Stimulated activated CD4-positive, alpha-beta T cell treated with anti-CD3 and anti-CD28 coated beads, Interleukin-4, amount 100 ng/mL, for 1 hour (primary cell): ENCODE measurements at regions not wholly inside any gene's neighbourhood (a gene's known extent, or its start where the extent isn't known, plus 50 kb on each side); places are given as distances from the start of the nearest gene placed in this dataset.

Experiments used
- DNase-seq: peaks from one replicate; pipeline ENCODE4 v3.0.0-alpha.2; 2020

DNA sequence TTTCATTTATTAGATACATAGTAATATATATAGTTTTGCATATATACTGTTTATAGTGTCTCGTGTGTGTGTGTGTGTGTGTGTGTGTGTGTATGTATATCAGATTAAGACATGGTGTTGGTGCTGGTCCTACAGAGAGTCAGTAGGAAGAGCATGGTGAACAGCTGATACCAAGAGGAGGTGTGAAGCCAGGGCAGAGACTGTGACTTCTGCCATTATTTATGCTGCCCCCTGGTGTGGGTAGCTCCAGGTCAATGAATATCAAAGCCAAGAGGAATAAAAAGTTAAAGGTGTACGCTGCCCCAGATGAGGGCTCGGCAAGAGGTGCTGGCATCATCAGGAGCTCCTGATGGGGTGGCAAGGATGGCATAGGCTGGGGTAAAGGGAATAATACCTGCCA, 299.5 kb upstream of the RASGRP1 start:
- no peak for DNase-seq

DNA sequence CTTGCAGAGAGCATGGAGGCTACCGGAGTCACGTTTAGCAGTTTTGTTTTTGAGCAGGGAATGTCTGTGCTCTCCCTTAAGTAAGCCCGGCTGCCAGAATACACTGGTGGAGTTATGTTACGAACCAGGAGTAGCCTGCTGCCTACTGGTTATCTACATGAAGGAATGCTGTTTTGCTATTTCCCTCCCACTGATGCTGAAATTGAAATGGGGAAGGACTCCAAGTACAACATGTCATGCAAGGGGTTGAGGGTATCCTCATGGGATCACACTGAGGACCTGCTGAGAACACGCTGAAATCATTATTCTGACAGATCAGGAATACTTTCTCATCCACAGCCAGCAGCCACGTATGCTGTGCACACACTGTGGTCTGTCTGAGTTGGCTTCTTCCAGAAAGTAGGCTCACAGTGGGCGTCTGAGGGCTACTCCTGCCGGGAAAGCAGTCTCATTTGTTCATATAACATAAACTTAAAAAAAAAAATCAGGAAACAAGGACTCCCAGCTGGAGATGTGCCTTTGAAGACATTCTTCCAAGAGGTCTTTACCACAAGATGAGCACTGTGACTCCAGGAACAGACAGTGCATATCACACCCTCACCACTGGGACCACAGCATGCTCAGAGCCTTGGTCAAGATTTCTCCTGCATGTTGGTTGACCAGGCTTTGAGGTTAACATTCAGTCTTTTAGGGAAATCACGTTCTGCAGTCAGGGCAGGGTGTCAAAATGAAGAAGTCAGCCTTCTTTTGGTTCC, 300.4 kb upstream of the RASGRP1 start:
- DNase-seq, result no peak

DNA sequence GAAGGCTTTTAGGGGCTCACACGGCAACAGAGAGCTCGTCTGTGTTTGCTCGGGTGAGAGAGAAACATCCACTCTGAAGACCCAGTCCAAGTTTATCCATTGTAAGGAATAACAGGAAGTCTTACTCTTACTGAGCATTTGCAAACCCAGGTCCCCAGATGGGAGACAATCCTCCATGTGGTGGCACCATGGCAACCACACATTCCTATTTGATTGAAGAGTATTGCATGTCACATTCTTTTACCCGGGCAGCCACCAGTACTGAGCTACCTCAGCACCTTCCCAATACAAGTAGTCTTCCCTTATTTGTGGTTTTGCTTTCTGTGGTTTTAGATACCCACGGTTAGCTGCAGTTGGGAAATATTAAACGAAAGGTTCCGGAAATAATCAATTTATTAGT, 302.9 kb upstream of the RASGRP1 start:
- no peak for DNase-seq

DNA sequence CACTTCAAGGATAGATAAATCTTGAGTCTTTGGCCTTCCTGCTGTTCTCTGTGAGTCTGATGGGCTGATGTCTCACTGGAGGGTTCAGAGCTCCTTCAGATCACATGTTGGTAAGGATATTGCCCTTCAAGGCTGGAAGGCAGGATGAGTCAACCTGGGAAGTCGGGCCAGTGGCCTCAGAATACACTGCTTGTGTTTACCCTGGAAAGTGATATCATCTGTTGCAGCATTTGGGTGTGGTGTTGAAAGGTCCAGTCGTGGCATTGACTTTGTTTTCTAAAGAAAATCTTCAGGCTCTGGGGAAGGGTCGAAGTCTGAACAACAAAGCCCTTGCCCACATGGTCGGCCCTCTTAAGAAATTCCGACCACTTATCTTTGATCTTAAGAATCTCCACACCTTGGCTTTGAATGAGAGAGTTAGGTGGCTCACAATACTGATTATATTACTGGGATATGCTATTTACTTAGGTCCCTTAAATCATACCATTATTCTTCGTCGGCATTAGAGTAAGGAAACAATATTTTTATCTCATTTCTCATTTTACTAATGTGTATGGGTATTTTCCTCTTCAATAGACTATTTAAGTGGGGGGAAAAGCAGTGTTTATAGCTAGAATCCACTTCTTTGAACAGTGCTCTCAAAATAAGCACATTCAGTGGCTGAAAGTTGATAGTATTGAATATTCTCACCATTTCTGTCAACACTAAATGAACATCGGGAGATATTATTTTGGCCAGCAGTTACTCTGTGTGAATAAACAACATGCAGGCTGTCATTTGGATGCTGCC, 303.9 kb upstream of the RASGRP1 start:
- no peak for DNase-seq

DNA sequence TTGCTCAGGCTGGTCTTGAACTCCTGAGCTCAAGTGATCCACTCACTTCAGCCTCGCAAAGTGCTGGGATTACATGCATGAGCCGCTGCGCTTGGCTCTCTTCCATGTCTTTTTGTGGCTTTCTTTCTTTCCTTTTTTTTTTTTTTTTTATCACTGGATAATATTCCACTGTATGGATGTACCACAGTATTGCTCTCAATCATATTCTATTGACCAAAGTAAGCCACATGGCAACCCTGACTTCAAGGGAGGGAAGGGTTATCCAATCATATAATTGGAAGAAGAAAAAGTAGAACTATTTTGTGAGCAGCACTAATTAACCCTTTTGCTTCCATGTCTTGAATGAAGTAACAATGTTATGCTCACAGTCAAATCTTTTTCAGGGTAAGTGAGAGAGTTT, 307.0 kb upstream of the RASGRP1 start:
- DNase-seq, result no peak

DNA sequence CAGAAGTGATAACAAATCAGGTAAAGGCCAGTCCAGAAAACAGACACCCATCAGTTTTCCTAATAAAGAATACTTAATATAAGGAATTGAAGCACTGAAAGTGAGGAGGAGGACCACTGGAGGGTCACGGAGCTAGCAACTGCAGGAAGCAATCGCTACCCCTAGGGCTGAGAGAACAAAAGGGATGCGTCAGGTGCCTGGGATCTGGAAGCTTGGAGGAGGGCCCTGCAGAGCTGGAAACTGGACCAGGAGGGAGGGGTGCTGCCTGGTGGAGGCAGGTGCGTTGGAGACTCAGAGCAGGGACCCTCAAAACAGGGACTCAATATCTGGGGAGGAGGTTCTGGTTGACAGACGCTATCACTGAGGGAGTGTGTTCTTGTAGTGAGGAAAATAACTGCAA, 308.1 kb upstream of the RASGRP1 start:
- DNase-seq, result no peak

DNA sequence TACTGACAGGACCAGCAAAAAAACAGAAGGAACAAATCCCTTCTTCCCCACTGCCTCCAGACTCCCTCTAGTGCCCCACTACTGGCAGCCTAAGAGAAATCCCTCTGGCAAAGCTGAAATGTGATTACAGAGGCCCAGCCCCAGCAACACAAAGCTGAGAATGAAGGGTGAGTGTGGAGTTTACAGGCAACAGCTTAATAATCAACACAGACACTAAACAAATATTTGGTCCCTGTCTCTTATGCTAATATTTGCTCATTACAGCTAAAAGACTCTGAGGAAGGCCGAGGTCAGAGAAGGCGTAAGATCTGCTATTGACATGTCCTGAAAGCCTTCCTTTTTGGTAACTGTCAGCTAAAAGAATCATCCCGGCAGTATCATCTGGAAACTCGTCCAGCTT, 308.5 kb upstream of the RASGRP1 start:
- no peak for DNase-seq

DNA sequence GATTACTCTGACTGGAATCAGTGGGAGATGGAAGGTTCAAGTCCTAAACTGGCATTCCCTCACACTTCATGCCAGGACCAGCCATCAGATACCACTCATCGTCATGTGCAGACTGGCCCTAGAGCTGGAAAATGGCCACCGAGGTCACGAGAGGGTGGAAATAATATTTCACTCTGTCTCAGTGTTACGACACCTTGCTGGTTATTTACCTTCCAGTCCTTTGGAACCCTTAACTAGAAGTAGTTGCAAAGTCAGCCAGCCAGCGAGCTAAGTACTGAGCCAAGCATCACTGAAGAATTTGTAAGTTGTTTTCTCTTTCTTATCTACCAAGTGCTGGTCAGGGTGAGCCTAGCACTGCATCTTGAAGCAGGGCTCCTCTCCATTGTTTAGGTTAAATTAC, 309.9 kb upstream of the RASGRP1 start:
- DNase-seq, result no peak

DNA sequence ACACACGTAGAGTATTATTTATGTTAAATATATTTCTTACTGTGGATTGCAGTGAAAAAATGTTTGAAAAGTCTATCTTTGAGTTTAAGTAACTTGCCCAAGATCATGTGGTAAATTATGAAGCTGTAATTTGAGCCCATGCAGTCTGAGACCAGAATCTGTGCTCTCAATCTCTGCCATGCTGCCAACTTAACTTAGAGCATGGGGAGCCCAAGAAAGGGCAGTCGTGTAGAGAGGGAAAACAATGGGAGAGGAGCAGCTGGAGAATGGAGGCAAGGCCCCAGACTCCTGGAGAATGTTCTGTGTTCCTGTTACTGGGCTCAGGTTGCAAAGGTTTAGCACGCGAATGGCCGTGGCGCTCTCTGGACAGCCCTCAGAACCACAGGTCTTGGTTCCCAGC, 311.6 kb upstream of the RASGRP1 start:
- no peak for DNase-seq

DNA sequence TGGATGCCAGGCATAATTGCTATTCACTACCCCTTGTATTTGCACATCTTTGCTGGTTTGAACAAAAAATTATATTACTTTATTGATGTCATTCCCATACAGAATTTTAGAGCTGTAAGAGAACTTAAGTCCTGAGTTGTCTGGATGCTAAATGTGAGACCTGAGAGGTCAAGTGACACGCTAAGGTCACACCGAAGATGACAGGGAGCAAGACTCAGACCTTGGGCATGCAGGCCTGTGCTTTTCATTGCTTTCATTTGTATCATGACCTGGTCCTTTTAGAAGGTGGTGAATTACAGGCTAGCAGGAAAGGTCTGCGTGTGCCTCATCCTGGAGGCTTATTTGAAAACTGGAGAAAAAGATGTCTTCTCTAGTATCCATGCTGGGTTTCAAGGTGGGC, 312.0 kb upstream of the RASGRP1 start:
- no peak for DNase-seq

DNA sequence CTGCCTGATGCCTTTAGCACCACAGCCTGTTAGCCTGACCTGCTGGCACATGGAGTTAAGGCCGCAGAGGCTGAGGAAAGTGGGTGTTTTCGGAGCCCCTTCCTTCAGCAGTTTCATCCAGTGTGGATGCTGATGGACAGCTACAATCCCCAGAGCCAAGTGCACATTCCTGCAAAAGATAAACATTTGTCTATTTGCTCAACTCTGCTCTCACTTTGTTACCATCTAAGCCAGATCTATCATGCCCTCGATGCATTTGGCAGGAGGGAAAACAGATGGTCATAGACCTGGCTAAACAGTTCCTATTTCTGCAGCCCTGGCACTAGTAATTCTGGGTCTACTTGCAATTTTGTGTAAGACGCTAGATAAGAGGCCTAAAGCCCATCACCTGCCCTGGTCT, 312.9 kb upstream of the RASGRP1 start:
- no peak for DNase-seq

DNA sequence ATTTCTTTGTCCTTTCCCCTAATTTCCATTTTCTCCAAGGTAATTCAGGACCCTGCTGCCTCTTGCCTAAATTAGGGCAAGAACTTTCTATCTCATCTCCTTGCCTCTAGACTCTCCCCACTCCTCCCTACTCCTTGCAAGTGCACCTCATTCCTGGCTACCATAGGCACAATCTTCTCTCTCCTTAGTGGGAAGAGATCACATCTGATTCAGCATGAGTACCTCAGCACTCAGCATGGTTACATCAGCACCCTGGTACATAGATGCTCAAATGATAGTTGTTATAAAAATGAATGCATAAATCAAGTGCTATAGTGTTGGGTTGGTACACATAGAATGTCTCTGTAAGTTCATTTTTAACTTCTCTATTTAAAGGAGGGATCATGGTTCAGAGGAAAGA, 313.4 kb upstream of the RASGRP1 start:
- DNase-seq, result no peak

DNA sequence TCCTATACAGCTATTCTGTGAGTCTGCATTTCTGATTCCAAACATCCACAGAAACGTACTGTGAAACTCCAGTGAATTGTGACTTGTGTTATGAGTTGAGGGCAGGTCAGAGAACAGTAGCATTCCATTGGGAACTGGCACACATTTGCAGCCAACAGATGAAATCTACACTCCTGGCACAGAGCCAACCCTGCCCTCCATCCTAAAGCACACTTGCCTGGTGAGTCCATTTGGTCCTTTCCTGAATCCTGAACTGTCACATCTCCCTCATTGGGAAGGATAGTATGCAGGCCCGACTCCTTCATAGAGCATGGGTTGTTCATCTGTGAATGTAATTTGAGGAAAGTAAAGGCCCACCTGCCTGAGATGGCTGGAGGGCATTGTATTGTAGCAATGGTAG, 314.3 kb upstream of the RASGRP1 start:
- no peak for DNase-seq

DNA sequence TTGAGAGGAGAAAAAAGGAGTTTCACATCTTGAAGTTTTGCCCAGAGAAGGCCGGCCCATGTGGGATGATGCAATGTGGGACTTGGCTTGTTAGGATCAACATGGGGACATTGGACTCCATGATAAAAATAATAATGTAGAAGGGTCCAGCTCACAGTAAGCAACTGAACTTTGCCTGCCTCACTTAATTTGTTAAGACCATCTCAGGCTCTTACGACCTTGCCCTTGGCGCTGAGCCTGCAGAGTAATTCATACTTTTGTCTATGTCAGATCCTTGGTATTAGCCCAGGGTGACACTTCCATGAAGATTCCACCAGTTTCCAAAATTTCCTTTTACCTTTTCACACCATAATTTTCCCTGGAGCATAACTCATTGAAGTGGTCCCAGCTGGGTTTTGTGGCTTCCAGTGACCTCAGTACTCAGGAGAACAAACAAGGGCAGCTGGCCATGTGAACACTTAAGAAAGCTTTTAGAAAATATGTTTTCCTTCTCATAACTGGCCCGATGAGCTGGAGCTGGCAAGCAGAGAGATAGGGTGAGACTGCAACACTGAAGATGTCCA, 315.4 kb upstream of the RASGRP1 start:
- no peak for DNase-seq

DNA sequence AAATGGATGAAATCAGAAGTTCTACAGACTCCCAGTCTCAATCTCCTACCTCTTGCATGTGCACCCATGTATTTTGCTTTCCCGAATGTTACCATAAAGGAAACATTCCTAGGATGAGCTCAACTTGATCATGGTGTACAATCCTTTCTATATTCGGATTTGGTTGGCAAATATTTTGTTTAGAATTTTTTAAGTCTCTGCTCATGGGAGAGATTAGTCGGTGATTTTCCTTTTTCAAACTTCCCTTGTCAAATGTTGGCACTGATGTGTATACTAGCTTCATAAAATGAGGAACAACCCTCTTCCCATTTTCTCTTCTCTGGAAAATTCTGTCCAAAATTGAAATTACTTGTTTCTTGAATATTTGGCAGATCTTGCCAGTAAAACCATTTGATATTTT, 317.6 kb upstream of the RASGRP1 start:
- no peak for DNase-seq

DNA sequence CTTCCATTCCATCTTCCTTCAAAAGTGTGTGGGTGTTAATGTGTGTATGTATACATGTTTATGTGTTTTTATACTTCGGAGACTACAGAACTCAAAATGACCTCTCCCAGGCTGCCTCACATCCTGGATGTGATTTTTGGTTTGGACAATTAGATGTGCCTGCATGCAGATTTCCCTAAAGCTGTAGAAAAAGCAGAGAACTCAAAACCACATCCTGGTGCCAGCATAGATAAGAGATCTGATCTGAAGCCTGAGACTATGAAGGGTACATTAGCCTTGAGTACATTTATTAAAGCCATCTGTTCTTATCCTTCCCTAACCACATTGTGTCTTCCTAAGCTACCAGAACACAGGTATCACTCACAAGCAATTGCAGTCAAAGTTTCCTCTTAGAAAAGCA, 319.4 kb upstream of the RASGRP1 start:
- no peak for DNase-seq

DNA sequence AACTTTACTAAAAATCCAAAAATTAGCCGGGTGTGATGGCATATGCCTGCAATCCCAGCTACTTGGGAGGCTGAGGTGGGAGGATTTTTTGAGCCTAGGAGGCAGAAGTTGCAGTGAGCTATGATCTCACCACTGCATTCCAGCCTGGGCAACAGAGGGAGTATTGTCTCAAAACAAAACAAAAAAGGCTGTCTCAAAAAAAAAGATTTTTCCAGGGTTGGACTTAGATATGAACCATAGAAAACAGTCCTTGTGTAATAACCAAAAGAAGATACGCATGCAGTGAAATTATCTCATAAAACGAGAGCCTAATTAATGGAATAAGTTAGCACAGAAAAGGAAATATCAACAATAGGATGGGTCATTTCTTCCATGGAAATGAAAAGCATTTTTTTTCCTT, 320.4 kb upstream of the RASGRP1 start:
- no peak for DNase-seq

DNA sequence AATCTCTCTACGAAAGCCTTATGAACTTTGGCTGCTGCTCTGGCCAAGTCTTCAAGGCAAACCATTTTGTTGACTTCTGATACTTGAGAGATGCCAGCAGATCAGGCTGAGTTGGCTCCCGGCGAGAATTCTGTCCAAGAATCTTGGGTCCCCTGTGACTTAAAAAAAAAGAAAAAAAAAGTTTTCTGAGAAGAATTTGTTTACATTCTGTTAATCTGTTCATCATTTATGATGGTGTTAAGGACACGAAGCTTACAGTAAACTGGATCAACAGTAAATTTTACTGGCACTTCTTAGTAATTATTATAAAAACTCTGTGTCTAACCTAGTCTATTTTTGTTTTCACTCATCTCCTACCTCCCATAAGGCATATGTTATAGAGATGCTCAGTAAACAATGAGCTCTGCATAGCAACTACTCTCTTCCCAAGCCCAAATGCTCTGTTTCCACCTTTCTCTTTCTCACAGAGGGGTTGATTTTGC, 320.9 kb upstream of the RASGRP1 start:
- no peak for DNase-seq

DNA sequence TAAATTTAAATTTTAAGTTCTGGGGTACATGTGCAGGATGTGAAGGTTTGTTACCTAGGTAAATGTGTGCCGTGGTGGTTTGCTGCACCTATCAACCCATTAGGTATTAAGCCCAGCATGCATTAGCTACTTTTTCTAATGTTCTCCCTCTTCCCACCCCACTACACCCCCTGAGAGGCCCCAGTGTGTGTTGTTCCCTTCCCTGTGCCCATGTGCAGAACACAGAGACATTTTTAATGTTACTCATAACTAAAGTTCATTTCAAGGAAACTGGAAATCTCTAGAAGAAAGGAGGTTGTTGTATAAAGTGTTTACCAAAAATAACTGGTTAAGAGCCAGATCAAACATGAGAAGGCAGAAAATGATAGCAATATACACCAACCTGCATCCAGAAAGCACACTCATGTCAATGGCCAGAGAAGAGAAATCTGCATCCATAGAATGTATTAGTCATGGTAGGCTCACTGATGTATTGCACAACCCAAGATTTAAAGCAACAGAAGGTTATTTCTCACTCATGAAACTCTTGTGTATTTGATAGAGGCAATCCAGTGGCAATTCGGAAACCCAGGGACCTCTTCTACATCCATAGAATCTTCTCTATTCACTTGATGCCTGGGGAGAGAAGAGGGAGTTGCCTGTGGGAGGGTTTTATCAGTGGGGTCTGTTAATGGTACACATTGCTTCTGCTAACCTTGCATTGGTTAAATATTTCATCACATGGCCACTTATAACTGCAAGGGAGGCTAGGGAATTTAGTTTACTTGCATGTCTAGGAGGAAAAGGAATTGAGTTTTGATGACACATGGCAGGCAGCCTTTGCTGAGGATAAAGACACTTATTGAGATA, 321.9 kb upstream of the RASGRP1 start:
- no peak for DNase-seq

DNA sequence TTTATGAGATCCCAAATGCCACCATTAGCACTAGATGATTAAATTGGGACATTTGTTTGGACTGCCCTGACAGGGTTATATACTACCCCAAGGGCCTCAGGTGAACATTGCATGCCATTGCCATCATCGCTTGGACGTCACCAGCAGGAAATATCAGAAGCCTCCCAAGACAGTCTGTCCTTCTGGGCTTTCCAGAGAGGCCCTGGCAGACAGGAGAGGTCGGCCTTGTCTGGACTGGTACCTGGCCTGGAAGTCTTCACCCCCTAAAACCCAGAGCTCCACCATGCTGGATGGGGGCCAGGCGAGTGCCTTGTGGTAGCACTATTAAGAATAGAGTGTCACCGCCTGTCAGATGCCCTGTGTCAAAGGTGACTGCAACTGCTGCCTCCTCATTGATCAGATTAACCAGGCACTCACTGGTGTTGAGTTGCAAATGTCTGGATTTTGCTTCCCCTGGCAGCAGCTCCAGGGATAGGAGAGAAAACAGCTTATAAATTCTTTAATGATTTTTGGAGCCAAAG, 324.1 kb upstream of the RASGRP1 start:
- DNase-seq, result no peak

DNA sequence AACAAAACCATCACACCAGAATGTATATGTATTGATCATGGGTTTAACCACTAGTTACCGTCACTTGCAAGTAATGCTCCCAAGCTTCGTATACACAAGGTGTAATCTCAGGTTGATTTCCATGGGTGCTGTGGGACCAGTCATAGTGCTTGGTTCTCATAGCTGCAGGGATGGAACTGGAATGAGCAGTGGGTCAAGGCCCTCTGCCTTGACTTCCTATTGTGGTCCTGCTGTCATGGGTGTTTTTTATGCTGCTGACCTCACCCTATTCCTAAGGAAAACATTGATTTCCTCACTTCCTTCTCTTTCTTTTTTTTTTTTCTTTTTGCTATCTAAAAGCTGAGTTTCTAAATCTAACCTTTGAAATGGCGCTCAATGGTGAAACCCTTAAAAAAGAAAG, 325.6 kb upstream of the RASGRP1 start:
- no peak for DNase-seq

DNA sequence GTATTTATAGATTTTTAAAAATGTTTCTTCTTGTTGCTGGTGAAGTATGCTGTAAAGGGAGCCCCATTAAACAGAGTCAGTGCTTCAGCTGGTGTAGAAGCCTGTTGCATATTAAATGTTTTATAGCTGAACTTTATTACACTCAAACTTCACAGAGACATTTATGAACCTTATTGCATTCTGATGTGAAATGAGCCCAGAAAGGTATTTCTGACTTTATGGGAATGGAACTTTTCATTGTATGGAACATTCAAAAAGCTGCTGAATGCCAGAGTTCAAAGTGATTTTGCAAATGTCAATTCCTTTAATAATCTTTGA, 329.3 kb upstream of the RASGRP1 start:
- no peak for DNase-seq

DNA sequence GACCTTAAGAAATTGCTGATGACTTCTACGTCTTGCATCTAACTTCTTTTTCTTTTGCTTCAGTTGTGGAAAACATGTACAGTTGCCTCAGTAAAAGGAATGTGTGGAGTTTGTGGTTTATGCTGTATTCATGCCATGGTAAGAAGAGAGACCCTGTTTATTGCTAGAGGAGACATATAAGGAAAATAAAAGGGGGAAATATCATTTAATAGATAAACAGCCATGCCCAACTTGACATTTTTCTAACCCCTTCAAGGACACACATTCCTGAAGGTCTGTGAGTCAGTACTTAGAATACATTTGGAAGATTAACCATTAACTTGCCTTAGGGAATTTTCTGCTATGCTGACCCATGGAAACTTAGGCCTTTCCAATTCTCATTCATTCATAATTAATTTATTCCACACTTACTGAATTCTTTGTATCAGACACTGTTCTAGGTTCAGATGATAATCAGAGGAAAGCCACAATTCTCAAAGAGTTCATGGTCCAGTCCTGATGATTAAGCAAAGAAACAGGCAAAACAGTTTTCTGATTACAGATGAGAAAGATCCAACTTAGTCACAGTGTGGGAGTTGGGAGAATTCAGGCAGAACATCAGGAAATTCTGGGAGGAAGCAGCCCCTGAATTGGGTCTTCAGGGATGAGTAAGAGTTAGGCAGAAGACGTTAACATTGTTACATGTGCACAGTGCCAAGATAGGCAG, 329.8 kb upstream of the RASGRP1 start:
- DNase-seq, result no peak
